T-helper 17 cell (primary cell): ENCODE measurements at regions not wholly inside any gene's neighbourhood (a gene's known extent, or its start where the extent isn't known, plus 50 kb on each side); places are given as distances from the start of the nearest gene placed in this dataset.

Experiments
- ATAC-seq: fragments of 150-1000 bp; cut with Tn5 transposase; 2 replicates; pipeline ENCODE4 v1.10.0; 2021; ENCODE audit warnings: mild to moderate bottlenecking, moderate library complexity
- DNase-seq, 3 donors: peaks; one replicate each; pipeline versions ENCODE4 v3.0.0 to v3.0.0-alpha.2; 2020 to 2021
- H3K9me3 ChIP-seq: one replicate; pipeline ENCODE4 v1.7.0; 2013; ENCODE audit warnings: low read length, mild to moderate bottlenecking; ENCODE audit not compliant: control insufficient read depth, poor library complexity, severe bottlenecking
- H3K27ac Mint-ChIP-seq: one replicate; pipeline ENCODE4 v1.8.0; 2022; ENCODE audit warnings: mild to moderate bottlenecking, moderate library complexity, mixed read lengths
- H3K27me3 Mint-ChIP-seq: one replicate; pipeline ENCODE4 v1.8.0; 2022; ENCODE audit warnings: mixed read lengths
- H3K36me3 Mint-ChIP-seq: one replicate; pipeline ENCODE4 v1.8.0; 2022; ENCODE audit warnings: low read depth, mixed read lengths
- H3K4me1 Mint-ChIP-seq: one replicate; pipeline ENCODE4 v1.8.0; 2022; ENCODE audit warnings: mild to moderate bottlenecking, mixed read lengths
- H3K4me3 Mint-ChIP-seq: one replicate; pipeline ENCODE4 v1.8.0; 2022; ENCODE audit warnings: mild to moderate bottlenecking, moderate library complexity, mixed read lengths

GRCh38 chr12:73362666-73363065 is 1090.5 kb downstream of the TRHDE start:
- Mint-ChIP-seq H3K27ac (no peak overlapping the region), H3K4me1 (no peaks in the 10 kb centered on the region), H3K36me3 (no peaks in the 10 kb centered on the region), H3K27me3 (no peaks in the 10 kb centered on the region), H3K4me3 (no peak overlapping the region)
- ATAC-seq: no peak
- DNase-seq: no peak
- H3K9me3 ChIP-seq: no peaks in the 10 kb centered on the region

GRCh38 chr12:73372856-73373255 is 1100.7 kb downstream of the TRHDE start:
- Mint-ChIP-seq H3K4me3 (no peak overlapping the region), H3K4me1 (no peaks in the 10 kb centered on the region)

GRCh38 chr12:73374360-73374759 is 1102.2 kb downstream of the TRHDE start:
- H3K4me3 Mint-ChIP-seq: no peak overlapping the region
- H3K4me1 Mint-ChIP-seq: no peaks in the 10 kb centered on the region
- H3K27ac Mint-ChIP-seq: no peak overlapping the region
- DNase-seq: no peak
- no peaks in the 10 kb centered on the region for H3K9me3 ChIP-seq
- no peaks in the 10 kb centered on the region for H3K36me3 Mint-ChIP-seq
- no peaks in the 10 kb centered on the region for H3K27me3 Mint-ChIP-seq
- ATAC-seq: no peak

More at GRCh38 chr12:73372856-73373255, 1100.7 kb downstream of the TRHDE start:
- H3K36me3 Mint-ChIP-seq: no peaks in the 10 kb centered on the region
- no peak overlapping the region for H3K27ac Mint-ChIP-seq
- no peaks in the 10 kb centered on the region for H3K27me3 Mint-ChIP-seq
- no peak for ATAC-seq
- no peak for DNase-seq
- H3K9me3 ChIP-seq: no peaks in the 10 kb centered on the region

- no peaks in the 10 kb centered on the region for H3K4me1 Mint-ChIP-seq
- no peaks in the 10 kb centered on the region for H3K9me3 ChIP-seq
- no peak for DNase-seq
- H3K36me3 Mint-ChIP-seq: no peaks in the 10 kb centered on the region
- no peak overlapping the region for H3K4me3 Mint-ChIP-seq
- no peak for ATAC-seq
- no peaks in the 10 kb centered on the region for H3K27me3 Mint-ChIP-seq
- H3K27ac Mint-ChIP-seq: no peak overlapping the region
These were observed 1111.5 kb downstream of the TRHDE start for GRCh38 chr12:73383584-73384222.

GRCh38 chr12:73384592-73384991 is 1112.4 kb downstream of the TRHDE start:
- no peaks in the 10 kb centered on the region for H3K9me3 ChIP-seq
- DNase-seq (no peak), ATAC-seq (no peak)
- no peak overlapping the region for H3K27ac Mint-ChIP-seq
- H3K4me1 Mint-ChIP-seq: no peaks in the 10 kb centered on the region
- H3K36me3 Mint-ChIP-seq: no peaks in the 10 kb centered on the region
- no peaks in the 10 kb centered on the region for H3K27me3 Mint-ChIP-seq
- H3K4me3 Mint-ChIP-seq: no peak overlapping the region

GRCh38 chr12:73390261-73390660 is 1118.1 kb downstream of the TRHDE start:
- Mint-ChIP-seq H3K27ac (no peak overlapping the region), H3K36me3 (no peaks in the 10 kb centered on the region), H3K4me3 (no peak overlapping the region), H3K4me1 (no peaks in the 10 kb centered on the region), H3K27me3 (no peaks in the 10 kb centered on the region)
- ATAC-seq (no peak), DNase-seq (no peak)
- no peaks in the 10 kb centered on the region for H3K9me3 ChIP-seq

- no peak overlapping the region for H3K4me3 Mint-ChIP-seq
- no peak for ATAC-seq
- H3K36me3 Mint-ChIP-seq: no peaks in the 10 kb centered on the region
These were observed 1124.6 kb upstream of the ATXN7L3B start for GRCh38 chr12:73413051-73413450.

GRCh38 chr12:73413974-73414373 is 1123.7 kb upstream of the ATXN7L3B start:
- H3K9me3 ChIP-seq: no peaks in the 10 kb centered on the region
- no peak overlapping the region for H3K27ac Mint-ChIP-seq
- H3K36me3 Mint-ChIP-seq: no peaks in the 10 kb centered on the region
- H3K4me1 Mint-ChIP-seq: no peaks in the 10 kb centered on the region
- H3K27me3 Mint-ChIP-seq: no peaks in the 10 kb centered on the region
- no peak overlapping the region for H3K4me3 Mint-ChIP-seq
- DNase-seq (no peak), ATAC-seq (no peak)

More at GRCh38 chr12:73413051-73413450, 1124.6 kb upstream of the ATXN7L3B start:
- H3K4me1 Mint-ChIP-seq: no peaks in the 10 kb centered on the region
- H3K27ac Mint-ChIP-seq: no peak overlapping the region
- H3K9me3 ChIP-seq: no peaks in the 10 kb centered on the region
- no peak for DNase-seq
- no peaks in the 10 kb centered on the region for H3K27me3 Mint-ChIP-seq

- H3K9me3 ChIP-seq: no peaks in the 10 kb centered on the region
- Mint-ChIP-seq H3K36me3 (no peaks in the 10 kb centered on the region), H3K27ac (no peak overlapping the region), H3K27me3 (no peaks in the 10 kb centered on the region), H3K4me3 (no peak overlapping the region), H3K4me1 (no peaks in the 10 kb centered on the region)
- DNase-seq (no peak), ATAC-seq (no peak)
These were observed 1122.7 kb upstream of the ATXN7L3B start for GRCh38 chr12:73414926-73415325.

- DNase-seq (no peak), ATAC-seq (no peak)
- H3K9me3 ChIP-seq: no peaks in the 10 kb centered on the region
- Mint-ChIP-seq H3K27me3 (no peaks in the 10 kb centered on the region), H3K4me3 (no peak overlapping the region), H3K36me3 (peaks cover 2% of the 10 kb centered on the region), H3K27ac (no peak overlapping the region), H3K4me1 (peaks cover 3% of the 10 kb centered on the region)
These were observed 1119.1 kb upstream of the ATXN7L3B start for GRCh38 chr12:73418541-73418940.

- H3K27ac Mint-ChIP-seq: peak overlapping the region; percentile 1
- ATAC-seq (peak; percentile 48), DNase-seq (no peak)
- peak overlapping the region; percentile 70 for H3K4me3 Mint-ChIP-seq
- no peaks in the 10 kb centered on the region for H3K9me3 ChIP-seq
- peaks cover 3% of the 10 kb centered on the region for H3K4me1 Mint-ChIP-seq
- peaks cover 2% of the 10 kb centered on the region for H3K36me3 Mint-ChIP-seq
- no peaks in the 10 kb centered on the region for H3K27me3 Mint-ChIP-seq
These were observed 1115.8 kb upstream of the ATXN7L3B start for GRCh38 chr12:73421832-73422231.

GRCh38 chr12:73424484-73424883 is 1113.2 kb upstream of the ATXN7L3B start:
- no peaks in the 10 kb centered on the region for H3K9me3 ChIP-seq
- DNase-seq (no peak), ATAC-seq (no peak)
- H3K36me3 Mint-ChIP-seq: peaks cover 2% of the 10 kb centered on the region
- no peak overlapping the region for H3K27ac Mint-ChIP-seq
- no peaks in the 10 kb centered on the region for H3K27me3 Mint-ChIP-seq
- H3K4me3 Mint-ChIP-seq: no peak overlapping the region
- H3K4me1 Mint-ChIP-seq: peaks cover 3% of the 10 kb centered on the region

GRCh38 chr12:73445658-73446324 is 1091.8 kb upstream of the ATXN7L3B start:
- H3K9me3 ChIP-seq: no peaks in the 10 kb centered on the region
- H3K4me3 Mint-ChIP-seq: peak overlapping the region; percentile 1
- no peaks in the 10 kb centered on the region for H3K36me3 Mint-ChIP-seq
- H3K27ac Mint-ChIP-seq: no peak overlapping the region
- no peak for ATAC-seq
- DNase-seq: no peak
- no peaks in the 10 kb centered on the region for H3K27me3 Mint-ChIP-seq
- peaks cover 6% of the 10 kb centered on the region for H3K4me1 Mint-ChIP-seq
